22Rv1 (cell line): ENCODE measurements at regions not wholly inside any gene's neighbourhood (a gene's known extent, or its start where the extent isn't known, plus 50 kb on each side); places are given as distances from the start of the nearest gene placed in this dataset.

ENCODE experiments used
- CTCF ChIP-seq: fragments of 450-650 bp; IDR thresholded peaks from 2 replicates; pipeline ENCODE4 v1.5.1; 2017; ENCODE audit warnings: mild to moderate bottlenecking
- ZFX ChIP-seq: fragments of 450-650 bp; IDR thresholded peaks from 2 replicates; pipeline ENCODE4 v1.6.1; 2017; ENCODE audit warnings: antibody characterized with exemption, borderline replicate concordance

- no peak for TF ChIP-seq CTCF
- TF ChIP-seq ZFX: no peak
Observed at GRCh38 chr2:241957276-241957675, 87.7 kb downstream of the RTP5 start.
